ENCODE measurements at regions not wholly inside any gene's neighbourhood (a gene's known extent, or its start where the extent isn't known, plus 50 kb on each side); places are given as distances from the start of the nearest gene placed in this dataset.

DNA sequence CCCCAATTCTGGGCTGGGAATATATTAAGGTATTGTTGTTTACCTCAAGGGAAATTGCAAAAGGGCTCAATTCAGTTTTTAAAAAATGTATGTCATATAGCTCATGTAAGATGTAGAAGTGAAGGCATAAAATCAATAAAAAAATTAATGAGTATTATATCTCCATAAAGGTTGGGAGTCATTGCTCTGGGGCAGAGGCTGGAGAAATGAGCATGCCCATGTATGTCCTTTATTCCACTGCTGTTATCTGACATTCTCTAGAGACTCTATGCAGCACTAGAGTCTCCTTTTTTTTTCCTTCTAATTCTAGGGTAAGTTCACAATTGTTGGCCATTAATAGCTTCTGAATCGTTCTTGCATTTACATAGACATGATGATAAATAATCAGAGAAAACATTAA is 394.8 kb downstream of the KLF12 start:
- Histone ChIP-seq H3K4me1 (no peaks in the 10 kb centered on the region), H3K9me3 (no peaks in the 10 kb centered on the region), H3K4me3 (no peak overlapping the region), H3K27me3 (no peaks in the 10 kb centered on the region), H3K27ac (no peak overlapping the region), H3K36me3 (no peaks in the 10 kb centered on the region)
- ATAC-seq = no peak
- DNase-seq = no peak
- intact Hi-C loops (cut with DNase I) = no loop called here
- TF ChIP-seq, protein P1, sequence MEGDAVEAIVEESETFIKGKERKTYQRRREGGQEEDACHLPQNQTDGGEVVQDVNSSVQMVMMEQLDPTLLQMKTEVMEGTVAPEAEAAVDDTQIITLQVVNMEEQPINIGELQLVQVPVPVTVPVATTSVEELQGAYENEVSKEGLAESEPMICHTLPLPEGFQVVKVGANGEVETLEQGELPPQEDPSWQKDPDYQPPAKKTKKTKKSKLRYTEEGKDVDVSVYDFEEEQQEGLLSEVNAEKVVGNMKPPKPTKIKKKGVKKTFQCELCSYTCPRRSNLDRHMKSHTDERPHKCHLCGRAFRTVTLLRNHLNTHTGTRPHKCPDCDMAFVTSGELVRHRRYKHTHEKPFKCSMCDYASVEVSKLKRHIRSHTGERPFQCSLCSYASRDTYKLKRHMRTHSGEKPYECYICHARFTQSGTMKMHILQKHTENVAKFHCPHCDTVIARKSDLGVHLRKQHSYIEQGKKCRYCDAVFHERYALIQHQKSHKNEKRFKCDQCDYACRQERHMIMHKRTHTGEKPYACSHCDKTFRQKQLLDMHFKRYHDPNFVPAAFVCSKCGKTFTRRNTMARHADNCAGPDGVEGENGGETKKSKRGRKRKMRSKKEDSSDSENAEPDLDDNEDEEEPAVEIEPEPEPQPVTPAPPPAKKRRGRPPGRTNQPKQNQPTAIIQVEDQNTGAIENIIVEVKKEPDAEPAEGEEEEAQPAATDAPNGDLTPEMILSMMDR (IDR thresholded peaks at IDR 0.05) = no peak

DNA sequence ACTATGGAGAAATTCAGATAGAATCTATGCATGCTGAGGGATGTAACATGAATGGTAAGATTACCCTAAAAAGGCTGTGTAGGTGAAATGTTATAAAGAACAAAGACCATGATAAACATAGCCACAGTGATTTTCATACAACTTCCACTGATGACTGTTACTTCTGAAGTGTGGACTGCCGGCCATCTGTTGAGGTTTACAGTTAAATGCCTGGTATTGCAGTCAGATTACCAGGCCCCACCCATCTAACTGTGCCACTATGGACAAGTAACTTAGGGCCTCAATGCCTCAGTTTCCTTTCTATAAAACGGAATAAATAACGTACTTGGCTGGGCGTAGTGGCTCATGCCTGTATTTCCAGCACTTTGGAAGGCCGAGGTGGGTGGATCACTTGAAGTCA is 395.6 kb downstream of the KLF12 start:
- no peaks in the 10 kb centered on the region for H3K27me3 ChIP-seq
- no peaks in the 10 kb centered on the region for H3K36me3 ChIP-seq
- DNase-seq (no peak), ATAC-seq (no peak)
- intact Hi-C loops (cut with DNase I) = no loop called here
- no peak overlapping the region for H3K4me3 ChIP-seq
- H3K27ac ChIP-seq = no peak overlapping the region
- TF ChIP-seq, protein P1 (IDR thresholded peaks at IDR 0.05) = no peak
- no peaks in the 10 kb centered on the region for H3K9me3 ChIP-seq
- no peaks in the 10 kb centered on the region for H3K4me1 ChIP-seq

GRCh38 chr13:73737214-73737613 is 397.0 kb downstream of the KLF12 start:
- no peak for ATAC-seq
- Histone ChIP-seq H3K4me3 (no peak overlapping the region), H3K4me1 (no peaks in the 10 kb centered on the region), H3K9me3 (no peaks in the 10 kb centered on the region), H3K27ac (no peak overlapping the region), H3K36me3 (no peaks in the 10 kb centered on the region), H3K27me3 (no peaks in the 10 kb centered on the region)
- DNase-seq = no peak
- TF ChIP-seq, protein P1 (IDR thresholded peaks at IDR 0.05) = no peak
- intact Hi-C loops (cut with DNase I) = no loop called here

- Histone ChIP-seq H3K36me3 (no peaks in the 10 kb centered on the region), H3K27ac (no peak overlapping the region), H3K4me3 (no peak overlapping the region), H3K9me3 (no peaks in the 10 kb centered on the region), H3K27me3 (no peaks in the 10 kb centered on the region), H3K4me1 (no peaks in the 10 kb centered on the region)
- intact Hi-C loops (cut with DNase I) = no loop called here
- TF ChIP-seq, protein P1 (IDR thresholded peaks at IDR 0.05) = no peak
- ATAC-seq (no peak), DNase-seq (no peak)
Observed at GRCh38 chr13:73733706-73734105, 400.5 kb downstream of the KLF12 start.

DNA sequence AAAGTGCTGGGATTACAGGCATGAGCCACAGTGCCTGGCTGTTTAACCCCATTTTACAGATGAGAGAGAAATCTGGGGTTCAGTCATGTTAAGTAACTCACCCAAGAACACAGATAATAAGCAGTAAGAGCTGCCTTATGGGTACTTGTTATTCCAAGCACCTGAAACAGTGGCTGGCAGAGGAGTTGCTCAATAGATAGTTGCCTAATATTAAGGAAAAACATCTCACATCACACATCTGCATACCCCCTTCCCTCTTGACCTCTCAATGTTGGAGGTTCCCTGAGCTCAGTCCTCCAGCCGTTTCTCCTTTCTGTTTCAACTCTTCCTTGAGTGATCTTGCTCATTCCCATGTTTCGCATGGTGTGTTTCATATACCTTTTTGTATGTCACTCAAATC is 401.9 kb downstream of the KLF12 start:
- TF ChIP-seq, protein P1 (IDR thresholded peaks at IDR 0.05) = no peak
- Histone ChIP-seq H3K4me3 (no peak overlapping the region), H3K4me1 (no peaks in the 10 kb centered on the region), H3K36me3 (no peaks in the 10 kb centered on the region), H3K27ac (no peak overlapping the region), H3K9me3 (no peaks in the 10 kb centered on the region), H3K27me3 (no peaks in the 10 kb centered on the region)
- DNase-seq = no peak
- ATAC-seq = no peak
- intact Hi-C loops (cut with DNase I) = no loop called here

- H3K4me3 ChIP-seq = no peak overlapping the region
- H3K27me3 ChIP-seq = no peaks in the 10 kb centered on the region
- no peak for DNase-seq
- TF ChIP-seq, protein P1 (IDR thresholded peaks at IDR 0.05) = no peak
- ATAC-seq = no peak
- H3K4me1 ChIP-seq = no peaks in the 10 kb centered on the region
- H3K36me3 ChIP-seq = no peaks in the 10 kb centered on the region
- no peak overlapping the region for H3K27ac ChIP-seq
- H3K9me3 ChIP-seq = no peaks in the 10 kb centered on the region
- intact Hi-C loops (cut with DNase I) = no loop called here
Observed at GRCh38 chr13:73731564-73731963, 402.6 kb downstream of the KLF12 start.

All from upper lobe of right lung (tissue), 1 donor.